ENCODE measurements at regions not wholly inside any gene's neighbourhood (a gene's known extent, or its start where the extent isn't known, plus 50 kb on each side); places are given as distances from the start of the nearest gene placed in this dataset.

GRCh38 chr12:28027947-28028724 is 55.6 kb upstream of the PTHLH start:
- TF ChIP-seq CTCF (IDR thresholded peaks at IDR 0.05), result no peak
- TF ChIP-seq POLR2A (IDR thresholded peaks at IDR 0.05), result no peak

Measured in tibial nerve (tissue), 3 donors.